A673 (cell line): ENCODE measurements at regions not wholly inside any gene's neighbourhood (a gene's known extent, or its start where the extent isn't known, plus 50 kb on each side); places are given as distances from the start of the nearest gene placed in this dataset.

Experiments
- BruUV-seq: library from RNA; stranded (reverse); fragments of 400-500 nt; replicated peaks from 2 replicates; lab custom pipeline; 2021; lab: Mats Ljungman, UMichigan
- CTCF ChIA-PET: fragments of 300-600 bp; sonication (Branson Sonifier 250); formaldehyde crosslinking; loops from one replicate; lab custom pipeline; 2022; ENCODE audit warnings: antibody characterized with exemption; lab: Charles Lee
- POLR2A ChIA-PET: fragments of 300-600 bp; sonication (Branson Sonifier 250); formaldehyde crosslinking; loops from one replicate; lab custom pipeline; 2022; ENCODE audit warnings: antibody characterized with exemption; ENCODE audit not compliant: low non-redundant PET; lab: Charles Lee
- DNase-seq: peaks from one replicate; pipeline ENCODE4 v3.0.0-alpha.2; 2015; ENCODE audit warnings: low spot score
- H3K27ac ChIP-seq: fragments of 200-600 bp; sonication (generic); 2 replicates; pipeline ENCODE4 v1.5.1; 2016; ENCODE audit warnings: mixed run types, low read depth, mild to moderate bottlenecking, mixed read lengths, antibody characterized with exemption, low read length; ENCODE audit not compliant: poor library complexity, severe bottlenecking
- H3K27me3 ChIP-seq: fragments of 200-600 bp; sonication (generic); replicated peaks from 2 replicates; pipeline ENCODE4 v1.6.1; 2017; ENCODE audit warnings: mixed run types, low read depth, mild to moderate bottlenecking, mixed read lengths, antibody characterized with exemption, low read length; ENCODE audit not compliant: insufficient read depth, poor library complexity
- H3K36me3 ChIP-seq: fragments of 200-600 bp; sonication (generic); 2 replicates; pipeline ENCODE4 v1.6.1; 2016; ENCODE audit warnings: mixed run types, mild to moderate bottlenecking, mixed read lengths, antibody characterized with exemption, low read length; ENCODE audit not compliant: insufficient read depth, poor library complexity, severe bottlenecking
- H3K4me1 ChIP-seq: fragments of 200-600 bp; sonication (generic); 2 replicates; pipeline ENCODE4 v1.6.1; 2017; ENCODE audit warnings: mixed run types, mild to moderate bottlenecking, mixed read lengths, antibody characterized with exemption, low read length; ENCODE audit not compliant: insufficient read depth, poor library complexity, severe bottlenecking
- H3K4me3 ChIP-seq: fragments of 200-600 bp; sonication (generic); 2 replicates; pipeline ENCODE4 v1.5.1; 2016; ENCODE audit warnings: low read depth, mixed run types, mild to moderate bottlenecking, mixed read lengths, low read length; ENCODE audit not compliant: poor library complexity, severe bottlenecking
- H3K9me3 ChIP-seq: fragments of 200-600 bp; sonication (generic); 2 replicates; pipeline ENCODE4 v1.6.1; 2016; ENCODE audit warnings: mixed run types, low read depth, mild to moderate bottlenecking, mixed read lengths, antibody characterized with exemption, low read length; ENCODE audit not compliant: poor library complexity, severe bottlenecking
- EZH2 ChIP-seq: fragments of 200-600 bp; sonication (generic); IDR thresholded peaks from 2 replicates; pipeline ENCODE4 v1.6.1; 2017; ENCODE audit warnings: borderline replicate concordance, low read depth, mild to moderate bottlenecking, mixed read lengths, antibody characterized with exemption, low read length; ENCODE audit not compliant: poor library complexity, severe bottlenecking
- intact Hi-C: fragments of 100-400 bp; cut with micrococcal nuclease; formaldehyde crosslinking; loops from one replicate; pipeline ENCODE4 v1.10.0; 2022; ENCODE audit not compliant: unreplicated experiment
- TF ChIP-seq, protein P1 (sequence below): fragments of 300-800, 200-600 bp; sonication (generic); conservative IDR thresholded peaks from 2 replicates; pipeline ENCODE4 v1.5.1; 2017; ENCODE audit warnings: low read depth, mild to moderate bottlenecking, antibody characterized with exemption, low read length, moderate library complexity, mixed read lengths

DNA sequence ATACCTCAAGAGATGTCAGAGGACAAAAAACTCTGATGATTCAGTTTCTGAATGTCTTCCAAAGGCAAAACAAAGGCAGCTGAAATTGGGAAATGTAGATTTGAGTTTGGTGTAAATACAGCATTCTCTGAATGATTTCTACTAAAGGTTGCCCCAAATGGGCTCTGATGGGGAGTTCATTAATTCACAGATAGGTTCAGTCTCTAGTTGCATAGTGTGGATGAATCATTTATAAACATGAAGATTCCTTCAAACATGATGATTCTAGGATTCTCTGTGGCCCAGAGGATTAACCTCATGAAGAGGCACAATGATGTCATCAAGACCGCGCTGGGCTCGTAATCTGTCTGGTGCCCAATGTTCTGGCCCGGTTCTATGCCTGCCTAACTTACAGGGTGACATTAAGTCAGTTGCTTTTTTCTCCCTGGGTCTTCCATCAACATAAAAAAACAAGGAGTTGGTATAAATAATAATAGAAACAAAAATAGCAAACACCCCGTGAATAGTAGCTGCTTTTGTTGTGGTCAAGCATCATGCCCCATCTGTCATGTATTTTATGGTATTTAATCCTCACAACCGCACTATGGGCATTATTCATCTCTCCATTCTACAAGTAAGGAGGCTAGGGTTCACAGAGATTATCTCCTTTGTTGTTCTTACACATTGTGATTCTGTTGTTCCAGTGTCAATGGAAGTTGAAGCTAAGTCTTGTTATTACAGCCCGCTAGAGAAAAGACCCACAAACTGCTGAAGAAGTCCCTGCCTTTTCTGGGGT lies 509.6 kb upstream of the USP24 start:
- H3K9me3 ChIP-seq, result no peaks in the 10 kb centered on the region
- no peaks in the 10 kb centered on the region for H3K27me3 ChIP-seq
- TF ChIP-seq, protein P1, sequence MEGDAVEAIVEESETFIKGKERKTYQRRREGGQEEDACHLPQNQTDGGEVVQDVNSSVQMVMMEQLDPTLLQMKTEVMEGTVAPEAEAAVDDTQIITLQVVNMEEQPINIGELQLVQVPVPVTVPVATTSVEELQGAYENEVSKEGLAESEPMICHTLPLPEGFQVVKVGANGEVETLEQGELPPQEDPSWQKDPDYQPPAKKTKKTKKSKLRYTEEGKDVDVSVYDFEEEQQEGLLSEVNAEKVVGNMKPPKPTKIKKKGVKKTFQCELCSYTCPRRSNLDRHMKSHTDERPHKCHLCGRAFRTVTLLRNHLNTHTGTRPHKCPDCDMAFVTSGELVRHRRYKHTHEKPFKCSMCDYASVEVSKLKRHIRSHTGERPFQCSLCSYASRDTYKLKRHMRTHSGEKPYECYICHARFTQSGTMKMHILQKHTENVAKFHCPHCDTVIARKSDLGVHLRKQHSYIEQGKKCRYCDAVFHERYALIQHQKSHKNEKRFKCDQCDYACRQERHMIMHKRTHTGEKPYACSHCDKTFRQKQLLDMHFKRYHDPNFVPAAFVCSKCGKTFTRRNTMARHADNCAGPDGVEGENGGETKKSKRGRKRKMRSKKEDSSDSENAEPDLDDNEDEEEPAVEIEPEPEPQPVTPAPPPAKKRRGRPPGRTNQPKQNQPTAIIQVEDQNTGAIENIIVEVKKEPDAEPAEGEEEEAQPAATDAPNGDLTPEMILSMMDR, result no peak
- no peak for TF ChIP-seq EZH2
- DNase-seq, result no peak
- no peak overlapping the region for H3K27ac ChIP-seq
- H3K4me3 ChIP-seq, result no peak overlapping the region
- no TSS peak for BruUV-seq
- ChIA-PET CTCF (no interaction called here), POLR2A (no interaction called here)
- intact Hi-C loops, result no loop called here
- H3K4me1 ChIP-seq, result no peaks in the 10 kb centered on the region
- H3K36me3 ChIP-seq, result no peaks in the 10 kb centered on the region

DNA sequence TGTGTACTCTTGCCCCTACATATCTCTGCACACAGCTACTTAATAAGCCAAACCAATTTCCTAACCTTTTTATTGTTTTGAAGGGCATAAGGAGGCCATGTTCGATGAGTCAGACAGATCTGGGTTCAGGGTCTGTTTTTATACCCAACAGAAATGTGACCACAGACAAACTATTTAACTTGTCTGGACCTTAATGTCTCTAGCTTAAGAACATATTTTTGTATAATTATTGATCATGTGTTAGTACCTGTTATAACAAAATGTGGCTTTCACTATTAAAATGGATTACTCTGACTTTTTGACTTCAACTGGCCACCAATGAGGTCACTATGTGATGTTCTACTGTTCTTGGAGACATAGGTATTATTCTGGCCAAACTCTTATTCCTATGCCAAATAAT lies 507.8 kb upstream of the USP24 start:
- Histone ChIP-seq H3K27ac (no peak overlapping the region), H3K36me3 (no peaks in the 10 kb centered on the region), H3K27me3 (no peaks in the 10 kb centered on the region), H3K4me3 (no peak overlapping the region), H3K4me1 (no peaks in the 10 kb centered on the region), H3K9me3 (no peaks in the 10 kb centered on the region)
- no peak for TF ChIP-seq EZH2
- TF ChIP-seq, protein P1, result no peak
- ChIA-PET CTCF (no interaction called here), POLR2A (interaction anchor here (0.7 kb wide), 1 partner anchor 945 kb away, joined by 4 read pairs; no protein-coding TSS in a partner anchor)
- BruUV-seq, result no TSS peak
- no peak for DNase-seq
- intact Hi-C loops, result no loop called here

DNA sequence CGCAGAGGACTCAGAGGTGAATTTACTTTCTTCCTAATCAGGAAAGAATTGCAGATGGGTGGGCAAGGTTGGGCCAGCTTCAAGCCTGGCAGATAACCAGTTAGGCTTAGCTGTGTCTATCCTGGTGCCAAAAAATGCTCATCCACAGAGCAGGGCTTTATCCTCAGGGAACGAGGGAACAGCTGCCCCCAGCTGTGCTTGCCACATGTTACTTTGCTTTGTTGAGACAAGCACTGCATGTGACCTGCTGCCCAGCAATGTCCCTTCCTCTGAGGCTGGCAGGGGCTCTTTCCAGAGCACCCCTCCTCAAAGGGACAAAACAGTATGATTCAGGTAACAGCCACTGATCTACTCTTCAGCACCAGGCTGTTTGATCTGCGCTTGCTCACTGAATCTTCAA lies 505.1 kb upstream of the USP24 start:
- TF ChIP-seq, protein P1, result no peak
- TF ChIP-seq EZH2, result no peak
- CTCF ChIA-PET, result no interaction called here
- intact Hi-C loops, result no loop called here
- no peaks in the 10 kb centered on the region for H3K9me3 ChIP-seq
- POLR2A ChIA-PET, result no interaction called here
- H3K27me3 ChIP-seq, result no peaks in the 10 kb centered on the region
- no peak for DNase-seq
- no peaks in the 10 kb centered on the region for H3K4me1 ChIP-seq
- H3K27ac ChIP-seq, result no peak overlapping the region
- H3K36me3 ChIP-seq, result no peaks in the 10 kb centered on the region
- no peak overlapping the region for H3K4me3 ChIP-seq
- BruUV-seq, result no TSS peak
